ENCODE measurements at regions not wholly inside any gene's neighbourhood (a gene's known extent, or its start where the extent isn't known, plus 50 kb on each side); places are given as distances from the start of the nearest gene placed in this dataset.

DNA sequence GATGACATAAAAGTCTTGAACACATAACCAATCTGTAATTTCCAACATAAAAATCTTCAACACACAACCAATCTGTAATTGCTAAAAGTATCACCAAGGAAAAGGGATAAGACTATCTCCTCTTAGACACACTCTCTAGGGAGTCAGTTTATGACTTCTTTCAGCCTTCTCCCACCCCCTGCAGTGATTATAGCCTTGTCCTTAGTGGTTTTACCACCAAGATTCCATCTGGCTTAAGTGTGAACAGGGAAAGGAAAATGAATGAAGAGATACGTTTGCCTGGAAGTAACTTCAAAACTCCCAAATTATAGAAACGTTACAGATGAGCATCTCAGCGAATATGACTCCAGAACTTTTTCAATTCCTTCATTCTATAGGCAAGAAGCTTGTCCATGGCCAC, 136.2 kb upstream of the RASSF8 start:
- TF ChIP-seq CTCF (IDR thresholded peaks at IDR 0.05) (no peak), ZFX (IDR thresholded peaks at IDR 0.05; ENCODE audit: borderline replicate concordance) (no peak)
